NCI-H510A (cell line): ENCODE measurements at regions not wholly inside any gene's neighbourhood (a gene's known extent, or its start where the extent isn't known, plus 50 kb on each side); places are given as distances from the start of the nearest gene placed in this dataset.
"Not testable (repeated sequence)": the region's sequence is repeated elsewhere in the genome, so short reads cannot be mapped to it uniquely, and the experiment has no call there.

Experiments used
- DNase-seq: peaks from one replicate; lab custom pipeline; 2025; lab: John Stamatoyannopoulos, UW

DNA sequence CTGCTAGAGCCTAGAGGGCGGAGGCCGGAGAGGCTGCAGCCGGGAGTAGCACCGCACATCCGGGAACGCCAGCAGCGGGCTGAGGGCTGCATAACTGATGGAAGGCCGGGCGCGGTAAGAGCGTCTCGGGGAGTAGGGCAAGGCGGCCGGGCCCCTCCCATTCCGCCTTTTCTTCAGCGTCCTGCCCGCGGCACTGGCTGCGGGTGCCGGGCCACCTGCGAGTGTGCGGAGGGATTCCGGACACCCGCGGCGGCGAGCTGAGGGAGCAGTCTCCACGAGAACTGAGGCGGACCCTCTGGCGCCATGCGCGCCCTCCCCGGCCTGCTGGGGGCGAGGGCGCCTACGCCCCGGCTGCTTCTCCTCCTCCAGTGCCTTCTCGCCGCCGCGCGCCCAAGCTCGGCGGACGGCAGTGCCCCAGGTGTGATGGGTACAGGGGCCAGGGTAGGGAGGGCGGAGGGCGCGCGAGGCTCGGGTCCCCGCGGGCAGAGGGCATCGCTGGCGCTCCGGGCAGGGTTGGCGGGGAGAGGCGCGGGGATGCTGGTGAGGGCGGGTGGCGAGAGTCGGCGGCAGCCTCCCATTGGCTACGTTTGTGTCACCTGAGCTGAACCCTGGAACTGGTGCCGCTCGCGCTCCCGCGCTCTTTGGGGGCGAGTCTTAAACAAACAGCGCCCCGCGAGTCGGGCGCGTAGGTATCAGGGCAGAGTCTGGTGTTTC, 334.4 kb downstream of the SRGAP2C start:
- peak; percentile 64 for DNase-seq

- not testable (repeated sequence) for DNase-seq
Observed at GRCh38 chr1:121519756-121520286, 335.0 kb downstream of the SRGAP2C start.

- DNase-seq, result peak; percentile 19
Observed at GRCh38 chr1:121522061-121522759, 337.4 kb downstream of the SRGAP2C start.

DNA sequence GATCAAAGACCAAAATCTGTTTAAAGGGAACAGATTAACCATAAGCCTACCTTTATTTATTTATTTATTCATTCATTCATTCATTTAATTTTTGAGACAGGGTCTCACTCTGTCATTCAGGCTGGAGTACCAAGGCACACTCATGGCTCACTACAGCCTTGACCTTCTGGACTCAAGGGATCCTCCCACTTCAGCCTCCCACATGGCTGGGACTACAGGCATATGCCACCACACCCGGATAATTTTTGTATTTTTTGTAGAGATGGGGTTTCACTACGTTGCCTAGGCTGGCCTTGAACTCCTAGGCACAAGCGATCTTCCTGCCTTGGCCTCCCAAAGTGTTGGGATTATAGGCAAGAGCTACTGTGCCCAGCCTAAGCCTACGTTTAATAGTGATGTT, 338.3 kb downstream of the SRGAP2C start:
- not testable (repeated sequence) for DNase-seq

DNA sequence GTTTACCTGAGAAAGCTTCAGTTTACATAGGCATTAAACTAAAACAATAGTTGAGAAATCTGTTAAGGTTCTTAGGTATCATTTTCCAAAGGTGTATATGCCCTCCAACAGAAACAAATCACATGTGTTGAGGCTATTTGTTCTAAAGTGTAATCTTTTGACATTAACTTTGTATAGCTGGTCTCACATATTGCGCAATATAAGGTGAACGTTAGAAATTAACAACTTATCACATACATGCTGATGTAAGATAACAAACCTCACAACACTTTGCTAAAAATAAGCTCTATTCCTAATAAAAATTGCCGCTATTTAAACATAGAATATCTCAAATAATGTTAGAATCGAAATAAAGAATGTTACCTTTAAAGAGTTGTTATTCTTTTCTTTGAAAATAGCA, 340.6 kb downstream of the SRGAP2C start:
- no peak for DNase-seq

DNA sequence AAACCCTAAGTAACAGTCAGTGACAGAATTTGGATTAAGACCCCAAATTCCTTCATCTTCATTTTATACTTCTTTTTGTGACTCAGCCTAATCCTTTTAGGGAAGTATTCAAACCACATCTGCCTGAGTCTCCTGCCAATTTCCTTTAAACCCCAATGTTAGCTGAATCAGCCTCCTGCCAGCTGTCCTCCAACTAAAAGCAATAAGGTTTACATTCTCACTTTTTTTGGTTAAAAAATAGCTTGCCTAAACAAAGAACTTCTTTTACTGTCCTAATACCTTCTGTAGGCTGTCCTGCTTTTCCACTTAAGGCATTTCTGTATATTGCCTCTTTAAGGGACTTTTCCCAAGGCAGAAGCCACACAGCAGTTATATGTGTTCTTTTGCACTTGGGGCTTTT, 344.2 kb downstream of the SRGAP2C start:
- DNase-seq, result not testable (repeated sequence)

DNA sequence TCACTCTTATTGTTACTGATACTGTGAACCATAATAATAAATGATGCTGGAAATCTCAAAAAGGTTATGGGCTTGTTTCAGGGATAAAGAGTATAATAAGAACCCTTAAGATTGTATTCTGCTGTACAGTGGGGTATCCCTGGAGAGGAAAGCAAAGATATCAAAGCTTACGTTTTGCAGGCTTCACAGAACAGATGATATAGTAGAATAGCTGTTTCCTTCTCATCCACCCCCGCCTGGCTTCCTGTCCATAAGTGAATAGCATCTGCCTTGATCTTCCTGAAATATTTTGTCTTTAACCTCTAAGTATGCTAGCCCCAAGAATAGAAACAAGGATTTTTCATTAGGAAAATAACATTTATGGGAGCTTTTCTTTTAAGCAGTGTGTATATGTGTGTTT, 345.3 kb downstream of the SRGAP2C start:
- DNase-seq, result not testable (repeated sequence)

DNA sequence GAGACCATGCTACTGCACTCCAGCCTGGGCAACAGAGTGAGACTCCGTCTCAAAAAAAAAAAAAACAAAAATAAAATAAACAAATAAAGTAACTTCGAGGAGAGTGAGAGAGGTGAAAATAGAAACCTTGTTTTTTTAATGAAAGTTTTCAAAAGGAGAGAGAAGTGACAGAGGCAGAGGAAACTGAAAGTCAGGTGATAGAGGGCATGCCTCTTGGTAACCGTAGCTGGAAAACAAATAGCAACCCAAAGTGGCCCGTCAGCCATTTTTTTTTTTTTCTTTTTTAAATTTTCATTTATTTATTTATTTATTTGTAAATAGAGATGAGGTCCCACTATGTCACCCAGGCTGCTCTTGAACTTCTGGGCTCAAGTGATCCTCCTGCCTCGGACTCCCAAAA, 347.0 kb downstream of the SRGAP2C start:
- not testable (repeated sequence) for DNase-seq

DNA sequence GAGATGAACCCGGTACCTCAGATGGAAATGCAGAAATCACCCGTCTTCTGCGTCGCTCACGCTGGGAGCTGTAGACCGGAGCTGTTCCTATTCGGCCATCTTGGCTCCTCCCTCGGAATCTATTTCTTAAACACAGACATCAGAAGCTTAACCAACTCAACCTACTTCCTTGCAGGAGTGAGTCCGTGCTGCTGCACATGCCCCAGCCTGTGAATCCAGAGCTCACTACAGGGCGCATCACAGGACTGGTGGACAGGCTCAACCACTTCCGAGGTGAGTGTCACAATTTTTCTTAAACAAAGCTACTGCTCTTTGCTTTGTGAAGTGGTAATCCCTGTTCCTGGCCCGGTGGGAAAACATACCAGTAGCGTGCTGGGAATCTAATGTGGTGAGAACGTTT, 353.4 kb downstream of the SRGAP2C start:
- not testable (repeated sequence) for DNase-seq

- DNase-seq, result no peak
Observed at GRCh38 chr1:121538943-121539575, 354.3 kb downstream of the SRGAP2C start.

DNA sequence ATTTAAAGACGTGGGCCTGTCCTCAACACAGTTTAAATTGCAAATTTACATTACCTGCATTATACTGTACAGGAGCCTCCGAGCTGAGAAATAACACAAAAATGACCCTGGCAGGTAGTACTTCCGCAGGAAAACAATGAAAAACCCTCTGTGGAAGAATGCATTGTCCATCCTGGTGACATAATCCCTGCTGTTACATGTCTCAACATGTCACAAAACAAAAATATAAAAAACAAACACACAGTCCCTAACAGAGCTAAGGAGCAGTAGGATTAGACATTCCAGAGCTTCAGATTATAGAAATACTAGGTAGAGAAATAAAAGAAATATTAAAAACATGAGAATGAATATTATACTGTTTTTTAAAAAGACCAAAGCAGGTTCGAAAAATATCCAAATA, 359.2 kb downstream of the SRGAP2C start:
- not testable (repeated sequence) for DNase-seq

- no peak for DNase-seq
Observed at GRCh38 chr1:121544500-121544899, 359.7 kb downstream of the SRGAP2C start.

DNA sequence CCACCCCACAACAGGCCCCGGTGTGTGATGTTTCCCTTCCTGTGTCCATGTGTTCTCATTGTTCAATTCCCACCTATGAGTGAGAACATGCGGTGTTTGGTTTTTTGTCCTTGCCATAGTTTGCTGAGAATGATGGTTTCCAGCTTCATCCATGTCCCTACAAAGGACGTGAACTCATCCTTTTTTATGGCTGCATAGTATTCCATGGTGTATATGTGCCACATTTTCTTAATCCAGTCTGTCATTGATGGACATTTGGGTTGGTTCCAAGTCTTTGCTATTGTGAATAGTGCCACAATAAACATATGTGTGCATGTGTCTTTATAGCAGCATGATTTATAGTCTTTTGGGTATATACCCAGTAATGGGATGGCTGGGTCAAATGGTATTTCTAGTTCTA, 361.1 kb downstream of the SRGAP2C start:
- DNase-seq, result not testable (repeated sequence)

GRCh38 chr1:121546830-121547591, 362.2 kb downstream of the SRGAP2C start:
- no peak for DNase-seq

DNA sequence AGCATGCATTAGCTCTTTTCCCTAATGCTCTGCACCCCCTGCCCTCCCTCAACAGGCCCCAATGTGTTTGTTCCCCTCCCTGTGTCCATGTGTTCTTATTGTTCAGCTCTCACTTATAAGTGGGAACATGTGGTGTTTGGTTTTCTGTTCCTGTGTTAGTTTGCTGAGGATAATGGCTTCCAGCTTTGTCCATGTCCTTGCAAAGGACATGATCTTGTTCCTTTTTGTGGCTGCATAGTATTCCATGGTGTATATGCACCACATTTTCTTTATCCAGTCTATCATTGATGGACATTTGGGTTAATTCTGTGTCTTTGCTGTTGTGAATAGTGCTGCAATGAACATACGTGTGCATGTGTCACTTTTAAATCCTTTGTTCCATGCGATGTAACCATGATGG, 363.0 kb downstream of the SRGAP2C start:
- DNase-seq, result not testable (repeated sequence)

DNA sequence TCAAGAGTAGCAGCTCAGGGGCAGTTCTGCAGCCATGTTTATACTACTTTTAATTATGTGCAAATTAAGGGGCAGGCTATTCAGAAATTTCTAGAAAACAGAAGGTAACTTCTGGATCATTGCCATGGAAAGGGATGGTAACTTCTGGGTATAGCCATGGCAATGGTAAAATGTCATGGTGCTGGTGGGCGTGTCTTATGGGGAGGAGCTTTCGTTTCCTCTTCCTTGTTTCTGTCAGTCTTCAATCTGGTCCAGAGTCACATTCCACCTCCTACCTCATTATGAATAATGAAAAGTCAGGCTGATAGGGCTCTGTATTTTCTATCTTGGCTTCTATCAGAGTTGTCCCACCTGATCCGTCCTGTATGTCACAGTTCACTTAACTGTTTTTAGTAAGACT, 366.0 kb downstream of the SRGAP2C start:
- DNase-seq, result not testable (repeated sequence)

GRCh38 chr1:121551491-121551890, 366.7 kb downstream of the SRGAP2C start:
- DNase-seq, result not testable (repeated sequence)

DNA sequence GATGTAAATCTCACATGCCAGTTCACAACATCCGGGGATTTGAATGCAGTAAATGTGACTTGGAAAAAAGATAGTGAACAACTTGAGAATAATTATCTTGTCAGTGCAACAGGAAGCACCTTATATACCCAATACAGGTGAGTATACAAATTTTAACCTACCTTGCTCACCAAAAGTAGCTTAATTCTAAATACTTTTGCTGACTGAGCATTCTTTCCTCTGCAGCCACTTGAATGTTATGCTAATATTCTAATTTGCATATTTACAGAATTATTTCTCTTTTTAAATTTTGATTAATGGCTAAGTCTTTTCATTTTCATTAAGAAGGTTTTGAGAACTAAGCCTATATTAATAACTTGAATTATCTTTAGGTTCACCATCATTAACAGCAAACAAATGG, 371.8 kb downstream of the SRGAP2C start:
- DNase-seq, result not testable (repeated sequence)

DNA sequence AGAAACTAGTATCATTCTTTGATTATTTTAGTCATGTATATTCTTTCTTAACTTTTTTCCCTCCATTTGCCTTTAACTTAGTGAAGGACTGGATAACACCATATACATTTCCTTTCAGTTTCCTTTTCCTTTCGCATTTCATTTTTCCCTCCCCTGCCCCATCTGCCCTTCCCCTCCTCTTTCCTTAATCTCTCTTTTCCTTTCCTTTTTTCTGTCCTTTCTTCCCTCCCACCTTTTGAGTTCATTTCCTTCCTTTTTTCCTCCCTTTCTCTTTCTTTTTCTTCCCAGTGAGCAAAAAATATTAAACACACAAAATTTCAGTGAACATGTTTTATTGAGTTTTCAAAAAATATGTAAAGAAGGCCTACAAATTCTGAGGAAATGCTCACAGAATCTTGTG, 373.3 kb downstream of the SRGAP2C start:
- not testable (repeated sequence) for DNase-seq

DNA sequence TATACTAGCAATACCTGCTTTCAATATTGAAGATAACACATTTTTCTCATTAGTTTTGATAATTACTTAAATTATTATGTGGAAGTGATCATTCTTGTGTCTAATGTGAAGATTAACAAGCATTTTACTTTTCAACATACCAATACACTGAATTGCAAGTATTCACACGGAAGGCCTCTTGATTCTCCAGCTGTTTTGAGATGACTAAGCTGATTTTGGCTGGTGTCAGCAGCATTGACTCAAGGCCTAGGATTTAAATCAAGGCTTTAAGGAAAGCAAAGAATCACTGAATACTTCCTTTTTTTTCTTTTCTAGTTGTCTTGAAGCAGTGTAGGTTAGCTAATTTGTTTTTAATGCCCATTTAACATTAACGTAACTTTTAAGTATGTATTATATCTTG, 373.7 kb downstream of the SRGAP2C start:
- DNase-seq, result no peak

DNA sequence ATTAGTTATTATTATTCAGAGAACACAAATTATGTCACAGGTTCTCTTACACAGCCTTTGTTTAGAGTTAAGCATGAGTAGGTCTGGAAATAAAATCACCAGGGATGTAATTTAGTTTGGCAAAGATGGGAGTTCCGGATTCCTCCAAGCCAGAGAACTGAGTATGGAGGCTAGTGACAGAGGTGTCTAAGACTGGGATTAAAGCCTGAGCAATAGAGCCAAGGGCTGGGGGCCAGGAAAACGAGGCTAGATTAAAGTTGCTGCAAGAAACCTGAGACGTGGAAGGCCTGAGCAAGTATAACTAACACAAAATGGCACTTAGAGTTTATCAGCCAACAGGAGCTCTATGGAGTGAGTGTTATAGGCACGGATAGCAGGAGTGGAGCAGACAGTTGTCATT, 381.6 kb downstream of the SRGAP2C start:
- DNase-seq, result no peak

DNA sequence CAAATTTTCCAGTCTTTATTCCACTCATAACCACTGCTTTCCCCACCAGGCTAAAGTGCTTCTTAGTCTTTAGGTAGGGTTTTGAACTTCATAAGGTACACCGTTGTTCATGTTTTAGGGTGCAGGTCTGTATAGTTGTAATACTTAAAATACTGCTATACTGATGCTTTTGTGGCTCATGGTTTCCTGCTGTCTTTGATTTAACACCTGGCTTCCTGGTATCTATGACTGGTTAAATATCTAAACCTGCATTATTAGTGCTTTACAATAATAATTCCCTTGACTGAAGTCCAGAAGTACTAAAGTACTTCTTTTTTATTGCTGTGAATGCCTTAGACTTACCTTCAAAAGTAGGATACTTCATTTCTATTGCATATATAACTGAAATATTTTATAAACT, 384.7 kb downstream of the SRGAP2C start:
- DNase-seq, result no peak
